ENCODE measurements at regions not wholly inside any gene's neighbourhood (a gene's known extent, or its start where the extent isn't known, plus 50 kb on each side); places are given as distances from the start of the nearest gene placed in this dataset.
"Not testable (repeated sequence)": the region's sequence is repeated elsewhere in the genome, so short reads cannot be mapped to it uniquely, and the experiment has no call there.

- not testable (repeated sequence) for TF ChIP-seq POLR2A (IDR thresholded peaks at IDR 0.05; ENCODE audit: low read length); GATA1 (IDR thresholded peaks at IDR 0.05; ENCODE audit: low read depth, low read length)
Observed at GRCh38 chr18:14449062-14449461, 94.3 kb downstream of the POTEC start.

All from erythroblast (primary cell).